ENCODE measurements at regions not wholly inside any gene's neighbourhood (a gene's known extent, or its start where the extent isn't known, plus 50 kb on each side); places are given as distances from the start of the nearest gene placed in this dataset.

GRCh38 chr6:21478411-21478810 lies 115.1 kb upstream of the SOX4 start:
- no peak for FAIRE-seq

- FAIRE-seq = no peak
Measured at GRCh38 chr6:21478883-21479539, 114.5 kb upstream of the SOX4 start.

GRCh38 chr6:21486115-21486514 lies 107.4 kb upstream of the SOX4 start:
- no peak for FAIRE-seq

- FAIRE-seq = no peak
Measured at GRCh38 chr6:21489826-21490225, 103.7 kb upstream of the SOX4 start.

- FAIRE-seq = no peak
Measured at GRCh38 chr6:21491955-21492354, 101.6 kb upstream of the SOX4 start.

- no peak for FAIRE-seq
Measured at GRCh38 chr6:21494505-21494904, 99.0 kb upstream of the SOX4 start.

GRCh38 chr6:21496196-21496595 lies 97.4 kb upstream of the SOX4 start:
- no peak for FAIRE-seq

GRCh38 chr6:21496706-21497105 lies 96.8 kb upstream of the SOX4 start:
- FAIRE-seq = no peak

- FAIRE-seq = no peak
Measured at GRCh38 chr6:21500314-21501020, 93.1 kb upstream of the SOX4 start.

GRCh38 chr6:21501021-21501354 lies 92.6 kb upstream of the SOX4 start:
- no peak for FAIRE-seq

- no peak for FAIRE-seq
Measured at GRCh38 chr6:21501815-21502214, 91.7 kb upstream of the SOX4 start.

GRCh38 chr6:21502682-21503081 lies 90.9 kb upstream of the SOX4 start:
- no peak for FAIRE-seq

- no peak for FAIRE-seq
Measured at GRCh38 chr6:21504790-21505189, 88.8 kb upstream of the SOX4 start.

- FAIRE-seq = no peak
Measured at GRCh38 chr6:21505574-21505990, 88.0 kb upstream of the SOX4 start.

GRCh38 chr6:21506126-21506525 lies 87.4 kb upstream of the SOX4 start:
- no peak for FAIRE-seq

- no peak for FAIRE-seq
Measured at GRCh38 chr6:21507811-21508210, 85.7 kb upstream of the SOX4 start.

GRCh38 chr6:21508753-21509152 lies 84.8 kb upstream of the SOX4 start:
- no peak for FAIRE-seq

- no peak for FAIRE-seq
Measured at GRCh38 chr6:21511891-21512550, 81.5 kb upstream of the SOX4 start.

- no peak for FAIRE-seq
Measured at GRCh38 chr6:21514288-21514687, 79.3 kb upstream of the SOX4 start.

- FAIRE-seq = no peak
Measured at GRCh38 chr6:21518317-21518716, 75.2 kb upstream of the SOX4 start.

- no peak for FAIRE-seq
Measured at GRCh38 chr6:21519642-21520041, 73.9 kb upstream of the SOX4 start.

- no peak for FAIRE-seq
Measured at GRCh38 chr6:21521276-21521675, 72.3 kb upstream of the SOX4 start.

- no peak for FAIRE-seq
Measured at GRCh38 chr6:21522143-21522747, 71.3 kb upstream of the SOX4 start.

All from A204.1 (cell line).